ENCODE measurements at regions not wholly inside any gene's neighbourhood (a gene's known extent, or its start where the extent isn't known, plus 50 kb on each side); places are given as distances from the start of the nearest gene placed in this dataset.

DNA sequence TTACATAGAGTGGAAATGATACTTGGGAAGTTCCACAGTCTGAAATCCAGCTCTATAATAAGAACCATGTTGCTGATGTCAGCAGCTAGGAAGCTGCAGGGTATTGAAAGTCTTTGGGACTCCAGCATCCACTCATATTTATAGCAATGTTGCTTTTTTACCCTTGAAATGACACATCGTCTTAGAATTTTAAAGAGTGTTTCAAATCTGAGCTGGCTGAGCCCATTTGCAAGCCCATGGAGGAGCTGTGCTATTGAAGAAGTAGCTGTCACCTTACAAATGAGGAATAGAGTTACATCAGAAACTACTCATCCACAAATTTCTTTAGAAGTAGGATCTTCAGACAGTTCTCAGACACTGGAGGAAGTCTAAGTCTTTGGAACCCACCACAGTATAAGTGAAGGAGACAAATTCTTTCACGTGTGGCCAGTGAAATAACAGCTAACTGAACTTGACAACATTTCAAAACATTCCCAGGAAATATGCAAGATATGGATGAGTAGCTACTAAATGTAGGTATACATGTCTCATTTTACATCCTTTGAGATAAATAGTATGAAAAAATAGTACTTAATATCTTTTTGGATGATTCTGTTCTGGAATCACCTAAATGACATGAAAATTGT, 203.6 kb downstream of the ZNF365 start:
- H3K27me3 ChIP-seq = no peaks in the 10 kb centered on the region

DNA sequence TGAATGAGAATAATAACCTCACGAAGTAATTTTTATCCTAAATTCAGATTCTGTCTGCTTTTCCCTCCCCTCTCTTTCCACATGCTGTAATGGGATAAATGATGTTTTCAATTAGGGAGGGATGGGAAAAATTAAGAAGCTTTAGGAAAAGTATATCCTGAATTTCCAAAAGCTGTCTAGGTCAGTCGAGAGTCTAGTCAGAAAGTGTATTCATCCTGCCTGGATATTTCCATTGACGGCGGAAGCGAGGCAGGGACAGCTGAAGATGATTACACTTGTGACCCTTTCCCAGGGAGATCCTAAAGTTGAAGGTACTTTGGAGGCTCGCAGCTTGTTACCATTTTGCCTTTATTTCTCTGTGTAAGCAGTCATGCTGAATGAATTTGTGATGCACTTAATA, 204.1 kb downstream of the ZNF365 start:
- Histone ChIP-seq H3K27me3 (no peaks in the 10 kb centered on the region), H3K9me3 (no peaks in the 10 kb centered on the region), H3K4me3 (no peak overlapping the region), H3K27ac (no peak overlapping the region), H3K36me3 (no peaks in the 10 kb centered on the region), H3K4me1 (no peaks in the 10 kb centered on the region)
- TF ChIP-seq, protein P1, sequence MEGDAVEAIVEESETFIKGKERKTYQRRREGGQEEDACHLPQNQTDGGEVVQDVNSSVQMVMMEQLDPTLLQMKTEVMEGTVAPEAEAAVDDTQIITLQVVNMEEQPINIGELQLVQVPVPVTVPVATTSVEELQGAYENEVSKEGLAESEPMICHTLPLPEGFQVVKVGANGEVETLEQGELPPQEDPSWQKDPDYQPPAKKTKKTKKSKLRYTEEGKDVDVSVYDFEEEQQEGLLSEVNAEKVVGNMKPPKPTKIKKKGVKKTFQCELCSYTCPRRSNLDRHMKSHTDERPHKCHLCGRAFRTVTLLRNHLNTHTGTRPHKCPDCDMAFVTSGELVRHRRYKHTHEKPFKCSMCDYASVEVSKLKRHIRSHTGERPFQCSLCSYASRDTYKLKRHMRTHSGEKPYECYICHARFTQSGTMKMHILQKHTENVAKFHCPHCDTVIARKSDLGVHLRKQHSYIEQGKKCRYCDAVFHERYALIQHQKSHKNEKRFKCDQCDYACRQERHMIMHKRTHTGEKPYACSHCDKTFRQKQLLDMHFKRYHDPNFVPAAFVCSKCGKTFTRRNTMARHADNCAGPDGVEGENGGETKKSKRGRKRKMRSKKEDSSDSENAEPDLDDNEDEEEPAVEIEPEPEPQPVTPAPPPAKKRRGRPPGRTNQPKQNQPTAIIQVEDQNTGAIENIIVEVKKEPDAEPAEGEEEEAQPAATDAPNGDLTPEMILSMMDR (IDR thresholded peaks at IDR 0.05) = no peak
- no peak for TF ChIP-seq POLR2A (IDR thresholded peaks at IDR 0.05)
- DNase-seq = no peak

More for the DNA sequence above, 203.6 kb downstream of the ZNF365 start:
- no peak for DNase-seq
- Histone ChIP-seq H3K4me1 (no peaks in the 10 kb centered on the region), H3K27ac (no peak overlapping the region), H3K36me3 (no peaks in the 10 kb centered on the region), H3K9me3 (no peaks in the 10 kb centered on the region), H3K4me3 (no peak overlapping the region)
- no peak for TF ChIP-seq POLR2A (IDR thresholded peaks at IDR 0.05)
- TF ChIP-seq, protein P1 (IDR thresholded peaks at IDR 0.05) = no peak

DNA sequence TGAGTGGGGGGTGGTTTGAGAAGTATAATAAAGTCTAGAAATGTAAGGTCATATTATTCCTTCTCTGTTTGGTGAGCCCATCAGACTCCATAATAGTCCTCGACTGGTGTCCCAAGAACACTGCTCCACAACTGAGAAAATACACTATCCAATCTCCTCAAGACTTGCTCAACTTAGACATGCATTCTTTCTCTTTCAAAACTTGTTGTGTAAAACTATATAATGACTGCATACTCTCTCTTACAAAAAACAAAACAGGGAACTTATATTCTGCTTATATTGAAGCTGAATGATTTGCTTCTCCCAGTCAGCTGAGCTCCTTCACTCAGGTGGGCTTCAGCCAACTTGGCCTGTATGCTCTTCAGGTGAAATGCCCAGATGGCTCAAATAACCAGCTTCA, 204.7 kb downstream of the ZNF365 start:
- Histone ChIP-seq H3K4me1 (no peaks in the 10 kb centered on the region), H3K36me3 (no peaks in the 10 kb centered on the region), H3K9me3 (no peaks in the 10 kb centered on the region), H3K27ac (no peak overlapping the region), H3K27me3 (no peaks in the 10 kb centered on the region), H3K4me3 (no peak overlapping the region)
- DNase-seq = no peak
- TF ChIP-seq POLR2A (IDR thresholded peaks at IDR 0.05) = no peak
- TF ChIP-seq, protein P1 (IDR thresholded peaks at IDR 0.05) = no peak

DNA sequence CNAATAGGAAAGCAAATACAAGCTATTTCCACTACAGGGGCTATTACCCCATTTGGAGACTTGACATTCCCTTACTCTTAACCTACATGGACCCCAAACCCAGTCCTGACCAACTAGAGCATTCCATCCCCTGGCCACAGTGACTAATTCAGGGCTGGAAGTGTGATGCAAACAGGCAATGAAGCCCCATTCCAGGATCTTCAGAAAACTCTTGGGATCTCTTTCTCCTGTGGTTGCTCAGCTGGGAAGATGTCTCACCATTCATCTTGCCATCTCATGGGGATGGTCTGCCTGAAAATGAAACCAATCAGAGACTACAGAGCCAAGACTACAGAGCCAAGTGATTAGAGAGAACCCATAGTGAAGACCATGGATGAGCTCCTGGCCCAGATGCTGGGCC, 206.2 kb downstream of the ZNF365 start:
- Histone ChIP-seq H3K4me1 (no peaks in the 10 kb centered on the region), H3K4me3 (no peak overlapping the region), H3K9me3 (no peaks in the 10 kb centered on the region), H3K27ac (no peak overlapping the region), H3K36me3 (no peaks in the 10 kb centered on the region), H3K27me3 (no peaks in the 10 kb centered on the region)
- DNase-seq = no peak
- TF ChIP-seq, protein P1 (IDR thresholded peaks at IDR 0.05) = no peak
- no peak for TF ChIP-seq POLR2A (IDR thresholded peaks at IDR 0.05)

DNA sequence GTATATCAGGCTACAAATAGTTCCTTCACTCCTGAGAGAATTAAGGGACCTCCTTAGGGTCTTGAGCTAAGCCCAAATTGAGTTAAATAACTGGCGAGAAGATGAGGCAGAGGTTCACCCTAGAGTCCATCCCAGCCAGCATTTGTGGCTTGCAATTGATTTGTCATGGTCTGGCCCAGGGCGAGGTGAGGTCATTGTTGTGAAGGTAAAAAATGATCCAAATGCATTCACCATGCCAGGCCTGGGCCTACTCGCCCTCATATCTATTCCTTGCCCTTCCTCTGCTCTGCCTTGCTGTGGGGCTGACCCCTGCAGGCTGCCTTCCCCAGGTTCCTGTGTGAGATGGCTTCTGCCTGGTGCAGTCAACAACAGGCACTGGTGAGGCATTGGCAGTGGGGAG, 207.2 kb downstream of the ZNF365 start:
- Histone ChIP-seq H3K36me3 (no peaks in the 10 kb centered on the region), H3K4me1 (no peaks in the 10 kb centered on the region), H3K4me3 (no peak overlapping the region), H3K27me3 (no peaks in the 10 kb centered on the region), H3K27ac (no peak overlapping the region), H3K9me3 (no peaks in the 10 kb centered on the region)
- DNase-seq = no peak
- no peak for TF ChIP-seq POLR2A (IDR thresholded peaks at IDR 0.05)
- TF ChIP-seq, protein P1 (IDR thresholded peaks at IDR 0.05) = no peak

Measured in Peyer's patch (tissue), 4 donors.